IPS-20b (cell line): ENCODE measurements at regions not wholly inside any gene's neighbourhood (a gene's known extent, or its start where the extent isn't known, plus 50 kb on each side); places are given as distances from the start of the nearest gene placed in this dataset.
"Not testable (repeated sequence)": the region's sequence is repeated elsewhere in the genome, so short reads cannot be mapped to it uniquely, and the experiment has no call there.

Source experiments
- H3K27ac ChIP-seq: one replicate; pipeline ENCODE4 v1.5.1; 2013; ENCODE audit warnings: low read length
- H3K27me3 ChIP-seq: 2 replicates; pipeline ENCODE4 v1.6.1; 2013; ENCODE audit warnings: mild to moderate bottlenecking, low read length, inconsistent platforms; ENCODE audit not compliant: insufficient read depth
- H3K36me3 ChIP-seq: 2 replicates; pipeline ENCODE4 v1.6.1; 2013; ENCODE audit warnings: low read depth, mild to moderate bottlenecking, inconsistent platforms, low read length, moderate library complexity; ENCODE audit not compliant: insufficient read depth
- H3K4me1 ChIP-seq: 2 replicates; pipeline ENCODE4 v1.6.1; 2013; ENCODE audit warnings: mild to moderate bottlenecking, control low read depth, inconsistent platforms, low read length, moderate library complexity; ENCODE audit not compliant: insufficient read depth
- H3K4me3 ChIP-seq: 2 replicates; pipeline ENCODE4 v1.5.1; 2013; ENCODE audit warnings: mild to moderate bottlenecking, low read length, inconsistent platforms
- H3K9ac ChIP-seq: 2 replicates; pipeline ENCODE4 v1.6.1; 2013; ENCODE audit warnings: low read depth, mild to moderate bottlenecking, inconsistent platforms, low read length, moderate library complexity
- H3K9me3 ChIP-seq: 2 replicates; pipeline ENCODE4 v1.6.1; 2013; ENCODE audit warnings: mild to moderate bottlenecking, low read depth, low read length, inconsistent platforms; ENCODE audit not compliant: insufficient read depth

GRCh38 chr5:167941556-167941955, 349.9 kb upstream of the WWC1 start:
- not testable (repeated sequence) for H3K9me3 ChIP-seq, H3K27me3 ChIP-seq, H3K27ac ChIP-seq, H3K36me3 ChIP-seq, H3K4me3 ChIP-seq, H3K9ac ChIP-seq, H3K4me1 ChIP-seq

- H3K4me3 ChIP-seq: no peak overlapping the region
- no peaks in the 10 kb centered on the region for H3K4me1 ChIP-seq
- no peaks in the 10 kb centered on the region for H3K27me3 ChIP-seq
- no peak overlapping the region for H3K9ac ChIP-seq
- H3K9me3 ChIP-seq: no peaks in the 10 kb centered on the region
- H3K36me3 ChIP-seq: no peaks in the 10 kb centered on the region
- H3K27ac ChIP-seq: no peak overlapping the region
These were observed 348.1 kb upstream of the WWC1 start for GRCh38 chr5:167943343-167943742.

- no peak overlapping the region for H3K4me3 ChIP-seq
These were observed 347.2 kb upstream of the WWC1 start for GRCh38 chr5:167944121-167944852.

GRCh38 chr5:167945542-167946384, 345.7 kb upstream of the WWC1 start:
- Histone ChIP-seq H3K9ac (no peak overlapping the region), H3K36me3 (no peaks in the 10 kb centered on the region), H3K4me3 (no peak overlapping the region), H3K27ac (no peak overlapping the region), H3K9me3 (no peaks in the 10 kb centered on the region), H3K4me1 (peaks cover 5% of the 10 kb centered on the region; the same call in 1 of the 2 replicates), H3K27me3 (no peaks in the 10 kb centered on the region)

More at GRCh38 chr5:167944121-167944852, 347.2 kb upstream of the WWC1 start:
- Histone ChIP-seq H3K36me3 (no peaks in the 10 kb centered on the region), H3K27ac (no peak overlapping the region), H3K9me3 (no peaks in the 10 kb centered on the region), H3K4me1 (no peaks in the 10 kb centered on the region), H3K9ac (no peak overlapping the region), H3K27me3 (no peaks in the 10 kb centered on the region)

- Histone ChIP-seq H3K4me3 (no peak overlapping the region), H3K9me3 (no peaks in the 10 kb centered on the region), H3K9ac (no peak overlapping the region), H3K27me3 (no peaks in the 10 kb centered on the region), H3K4me1 (peaks cover 11% of the 10 kb centered on the region; the same call in 1 of the 2 replicates), H3K36me3 (no peaks in the 10 kb centered on the region), H3K27ac (no peak overlapping the region)
These were observed 344.1 kb upstream of the WWC1 start for GRCh38 chr5:167947306-167947705.

- Histone ChIP-seq H3K4me1 (peaks cover 20% of the 10 kb centered on the region), H3K4me3 (no peak overlapping the region), H3K27me3 (no peaks in the 10 kb centered on the region), H3K27ac (no peak overlapping the region), H3K36me3 (no peaks in the 10 kb centered on the region), H3K9me3 (no peaks in the 10 kb centered on the region), H3K9ac (no peak overlapping the region)
These were observed 343.2 kb upstream of the WWC1 start for GRCh38 chr5:167948251-167948650.

GRCh38 chr5:167949435-167949834, 342.0 kb upstream of the WWC1 start:
- peaks cover 21% of the 10 kb centered on the region for H3K4me1 ChIP-seq
- no peak overlapping the region for H3K27ac ChIP-seq
- no peak overlapping the region for H3K4me3 ChIP-seq
- no peaks in the 10 kb centered on the region for H3K27me3 ChIP-seq
- H3K9me3 ChIP-seq: no peaks in the 10 kb centered on the region
- no peaks in the 10 kb centered on the region for H3K36me3 ChIP-seq
- no peak overlapping the region for H3K9ac ChIP-seq

GRCh38 chr5:167950126-167950721, 341.2 kb upstream of the WWC1 start:
- Histone ChIP-seq H3K4me1 (peaks cover 21% of the 10 kb centered on the region), H3K27ac (no peak overlapping the region), H3K9ac (no peak overlapping the region), H3K9me3 (no peaks in the 10 kb centered on the region), H3K4me3 (no peak overlapping the region), H3K36me3 (no peaks in the 10 kb centered on the region), H3K27me3 (no peaks in the 10 kb centered on the region)

- H3K36me3 ChIP-seq: no peaks in the 10 kb centered on the region
- H3K4me3 ChIP-seq: no peak overlapping the region
- H3K9me3 ChIP-seq: no peaks in the 10 kb centered on the region
- no peaks in the 10 kb centered on the region for H3K27me3 ChIP-seq
- H3K4me1 ChIP-seq: peaks cover 21% of the 10 kb centered on the region
- H3K27ac ChIP-seq: no peak overlapping the region
- no peak overlapping the region for H3K9ac ChIP-seq
These were observed 340.3 kb upstream of the WWC1 start for GRCh38 chr5:167951116-167951515.

- Histone ChIP-seq H3K9me3 (no peaks in the 10 kb centered on the region), H3K9ac (no peak overlapping the region), H3K36me3 (no peaks in the 10 kb centered on the region), H3K27ac (no peak overlapping the region), H3K27me3 (no peaks in the 10 kb centered on the region), H3K4me3 (no peak overlapping the region), H3K4me1 (peaks cover 21% of the 10 kb centered on the region)
These were observed 339.0 kb upstream of the WWC1 start for GRCh38 chr5:167952278-167952995.

- Histone ChIP-seq H3K9ac (no peak overlapping the region), H3K36me3 (no peaks in the 10 kb centered on the region), H3K4me1 (peaks cover 21% of the 10 kb centered on the region), H3K4me3 (no peak overlapping the region), H3K9me3 (no peaks in the 10 kb centered on the region; the same call in 1 of the 2 replicates), H3K27ac (no peak overlapping the region), H3K27me3 (no peaks in the 10 kb centered on the region)
These were observed 338.2 kb upstream of the WWC1 start for GRCh38 chr5:167953151-167953798.
